Neuronal stem cell (in vitro differentiated cells): ENCODE measurements at regions not wholly inside any gene's neighbourhood (a gene's known extent, or its start where the extent isn't known, plus 50 kb on each side); places are given as distances from the start of the nearest gene placed in this dataset.

Experiments
- DNase-seq: peaks from one replicate; pipeline ENCODE4 v3.0.0-alpha.2; 2013; ENCODE audit warnings: low spot score
- H2AFZ ChIP-seq: one replicate; pipeline ENCODE4 v1.6.1; 2013; ENCODE audit warnings: mild to moderate bottlenecking, low read length, inconsistent platforms
- H2AK5ac ChIP-seq: 2 replicates; pipeline ENCODE4 v1.6.1; 2013; ENCODE audit warnings: low read depth, mild to moderate bottlenecking, inconsistent platforms, low read length, moderate library complexity, mixed read lengths
- H2BK120ac ChIP-seq: 2 replicates; pipeline ENCODE4 v1.6.1; 2013; ENCODE audit warnings: low read depth, mild to moderate bottlenecking, inconsistent platforms, low read length, moderate library complexity, mixed read lengths
- H2BK12ac ChIP-seq: one replicate; pipeline ENCODE4 v1.6.1; 2013; ENCODE audit warnings: low read length, inconsistent platforms
- H2BK15ac ChIP-seq: 2 replicates; pipeline ENCODE4 v1.6.1; 2013; ENCODE audit warnings: mild to moderate bottlenecking, low read length, inconsistent platforms, mixed read lengths
- H2BK5ac ChIP-seq: one replicate; pipeline ENCODE4 v1.6.1; 2013; ENCODE audit warnings: inconsistent platforms, mild to moderate bottlenecking, low read length, moderate library complexity
- H3K14ac ChIP-seq: one replicate; pipeline ENCODE4 v1.6.1; 2013; ENCODE audit warnings: low read length, inconsistent platforms
- H3K18ac ChIP-seq: 2 replicates; pipeline ENCODE4 v1.6.1; 2013; ENCODE audit warnings: low read length, inconsistent platforms
- H3K23ac ChIP-seq: 2 replicates; pipeline ENCODE4 v1.6.1; 2013; ENCODE audit warnings: low read depth, mild to moderate bottlenecking, mixed read lengths, low read length, inconsistent platforms; ENCODE audit not compliant: poor library complexity
- H3K27ac ChIP-seq: replicated peaks from 3 replicates; pipeline ENCODE4 v1.5.1; 2013; ENCODE audit warnings: low read length, inconsistent platforms
- H3K27me3 ChIP-seq, 3 experiments: 2 replicates each; pipeline ENCODE4 v1.6.1; 2013; ENCODE audit warnings: low read length in 3 of 3, mild to moderate bottlenecking in 2 of 3, inconsistent platforms in 1 of 3, low read depth in 1 of 3, mixed read lengths in 1 of 3, moderate library complexity in 1 of 3; ENCODE audit not compliant: control insufficient read depth in 3 of 3, insufficient read depth in 3 of 3
- H3K36me3 ChIP-seq, 2 donors: replicated peaks in 1 of 2; 2 replicates each; pipeline ENCODE4 v1.6.1; 2013; ENCODE audit warnings: low read length in 2 of 2; ENCODE audit not compliant: control insufficient read depth in 2 of 2, insufficient read depth in 2 of 2
- H3K4ac ChIP-seq: 2 replicates; pipeline ENCODE4 v1.6.1; 2013; ENCODE audit warnings: inconsistent platforms, mild to moderate bottlenecking, low read length, moderate library complexity
- H3K4me1 ChIP-seq, 2 donors: 1 replicate in 1 of 2; 2 replicates in 1 of 2; pipeline ENCODE4 v1.6.1; 2013; ENCODE audit warnings: low read length in 2 of 2, low read depth in 1 of 2; ENCODE audit not compliant: control insufficient read depth in 2 of 2, insufficient read depth in 1 of 2
- H3K4me2 ChIP-seq: one replicate; pipeline ENCODE4 v1.6.1; 2013; ENCODE audit warnings: mild to moderate bottlenecking, low read length, inconsistent platforms; ENCODE audit not compliant: insufficient read depth, poor library complexity, severe bottlenecking
- H3K4me3 ChIP-seq, 2 donors: 2 replicates each; pipeline ENCODE4 v1.5.1; 2013; ENCODE audit warnings: low read length in 2 of 2, mild to moderate bottlenecking in 2 of 2, inconsistent platforms in 1 of 2, moderate library complexity in 1 of 2
- H3K79me1 ChIP-seq: one replicate; pipeline ENCODE4 v1.6.1; 2013; ENCODE audit warnings: low read depth, mild to moderate bottlenecking, inconsistent platforms, low read length, moderate library complexity
- H3K9ac ChIP-seq: one replicate; pipeline ENCODE4 v1.6.1; 2013; ENCODE audit warnings: mild to moderate bottlenecking, low read depth, low read length, inconsistent platforms; ENCODE audit not compliant: poor library complexity
- H3K9me3 ChIP-seq, 2 donors: replicated peaks in 1 of 2; 2 replicates each; pipeline versions ENCODE3 to v1.6.1; 2013; ENCODE audit warnings: low read length in 2 of 2, mild to moderate bottlenecking in 2 of 2, inconsistent platforms in 1 of 2, low read depth in 1 of 2, mixed read lengths in 1 of 2, moderate library complexity in 1 of 2; ENCODE audit not compliant: control insufficient read depth in 2 of 2, insufficient read depth in 1 of 2
- H4K8ac ChIP-seq: one replicate; pipeline ENCODE4 v1.6.1; 2013; ENCODE audit warnings: low read depth, mild to moderate bottlenecking, inconsistent platforms, low read length, moderate library complexity
- H4K91ac ChIP-seq: one replicate; pipeline ENCODE4 v1.6.1; 2013; ENCODE audit warnings: low read length, low read depth, mild to moderate bottlenecking, inconsistent platforms; ENCODE audit not compliant: poor library complexity
- WGBS, 2 donors: extraction: QIAGEN DNeasy Blood & Tissue Kit; methylation state at CpG; one replicate each; pipeline ENCODE4 v1.1.7; 2013; ENCODE audit warnings: missing lambda C conversion rate in 2 of 2, mixed read lengths in 1 of 2; ENCODE audit not compliant: insufficient read length in 2 of 2, insufficient replicate concordance in 1 of 2; ENCODE audit errors: extremely low coverage in 2 of 2; 5-methylcytosine and 5-hydroxymethylcytosine counted together

- H2BK5ac ChIP-seq, result no peak overlapping the region
- no peak overlapping the region for H4K91ac ChIP-seq
- no peaks in the 10 kb centered on the region for H3K36me3 ChIP-seq
- H3K14ac ChIP-seq, result no peak overlapping the region
- H3K27me3 ChIP-seq, result peaks cover 0 to 43% (median 0%) of the 10 kb centered on the region in 3 experiments
- no peak overlapping the region for H3K9ac ChIP-seq
- no peak overlapping the region for H2BK12ac ChIP-seq
- H3K27ac ChIP-seq, result no peak overlapping the region
- no peak overlapping the region for H2BK120ac ChIP-seq
- no peak overlapping the region for H3K23ac ChIP-seq
- no peak overlapping the region for H2AK5ac ChIP-seq
- no peak for DNase-seq
- no peak overlapping the region for H3K4me3 ChIP-seq
- H3K4ac ChIP-seq, result no peak overlapping the region
- H3K4me2 ChIP-seq, result no peak overlapping the region
- H3K9me3 ChIP-seq, result no peaks in the 10 kb centered on the region
- no peaks in the 10 kb centered on the region for H3K79me1 ChIP-seq
- no CpG with 5 or more reads among the region's 8 CpGs for WGBS, 2 donors
- H2AFZ ChIP-seq, result peak overlapping the region; percentile 22
- no peak overlapping the region for H2BK15ac ChIP-seq
- no peak overlapping the region for H4K8ac ChIP-seq
- peaks cover 0 to 16% of the 10 kb centered on the region in 2 donors for H3K4me1 ChIP-seq
- H3K18ac ChIP-seq, result peak overlapping the region; percentile 65
These were observed 136.2 kb upstream of the RUNX3 start for GRCh38 chr1:25066256-25066655.

GRCh38 chr1:25065795-25066238 is 135.7 kb upstream of the RUNX3 start:
- Histone ChIP-seq H3K4me3 (no peak overlapping the region), H3K9ac (no peak overlapping the region), H3K79me1 (no peaks in the 10 kb centered on the region), H2BK12ac (no peak overlapping the region), H3K27me3 (peaks cover 0 to 43% (median 0%) of the 10 kb centered on the region in 3 experiments), H3K4ac (no peak overlapping the region), H2BK120ac (no peak overlapping the region), H2AK5ac (no peak overlapping the region), H3K27ac (no peak overlapping the region), H3K4me1 (peaks cover 0 to 16% of the 10 kb centered on the region in 2 donors), H3K18ac (peak overlapping the region; percentile 80), H3K23ac (no peak overlapping the region), H3K14ac (peak overlapping the region; percentile 65), H4K91ac (no peak overlapping the region), H2BK15ac (peak overlapping the region; percentile 2), H2BK5ac (peak overlapping the region; percentile 30), H4K8ac (no peak overlapping the region), H3K4me2 (no peak overlapping the region), H3K36me3 (no peaks in the 10 kb centered on the region), H2AFZ (no peak overlapping the region), H3K9me3 (no peaks in the 10 kb centered on the region)
- no CpG with 5 or more reads among the region's 18 CpGs for WGBS, 2 donors
- DNase-seq, result no peak

GRCh38 chr1:25065321-25065721 is 135.2 kb upstream of the RUNX3 start:
- H3K4me2 ChIP-seq, result no peak overlapping the region
- no peak overlapping the region for H3K23ac ChIP-seq

GRCh38 chr1:25064465-25065240 is 134.6 kb upstream of the RUNX3 start:
- WGBS, 2 donors, result no CpG with 5 or more reads among the region's 7 CpGs
- Histone ChIP-seq H3K14ac (no peak overlapping the region), H2BK120ac (no peak overlapping the region), H2BK5ac (no peak overlapping the region), H3K4me3 (no peak overlapping the region), H3K27ac (no peak overlapping the region), H3K4me1 (peaks cover 0 to 16% of the 10 kb centered on the region in 2 donors), H3K27me3 (peaks cover 0 to 43% (median 0%) of the 10 kb centered on the region in 3 experiments), H2BK12ac (no peak overlapping the region), H4K8ac (no peak overlapping the region), H3K23ac (no peak overlapping the region), H3K18ac (no peak overlapping the region), H2AK5ac (no peak overlapping the region), H3K9ac (no peak overlapping the region), H3K4ac (no peak overlapping the region), H3K9me3 (no peaks in the 10 kb centered on the region), H2AFZ (no peak overlapping the region), H3K4me2 (no peak overlapping the region), H2BK15ac (no peak overlapping the region), H3K79me1 (no peaks in the 10 kb centered on the region), H3K36me3 (no peaks in the 10 kb centered on the region), H4K91ac (no peak overlapping the region)
- DNase-seq, result no peak

More at GRCh38 chr1:25065321-25065721, 135.2 kb upstream of the RUNX3 start:
- Histone ChIP-seq H4K91ac (no peak overlapping the region), H3K14ac (no peak overlapping the region), H3K9me3 (no peaks in the 10 kb centered on the region), H2BK5ac (peak overlapping the region; percentile 30), H3K4me1 (peaks cover 0 to 16% of the 10 kb centered on the region in 2 donors), H3K9ac (no peak overlapping the region), H2BK15ac (peak overlapping the region; percentile 2), H2AK5ac (no peak overlapping the region), H2AFZ (no peak overlapping the region), H4K8ac (no peak overlapping the region), H3K27me3 (peaks cover 0 to 43% (median 0%) of the 10 kb centered on the region in 3 experiments), H2BK12ac (no peak overlapping the region), H3K18ac (peak overlapping the region; percentile 80), H3K79me1 (no peaks in the 10 kb centered on the region), H3K36me3 (no peaks in the 10 kb centered on the region), H2BK120ac (no peak overlapping the region), H3K4ac (no peak overlapping the region), H3K4me3 (no peak overlapping the region), H3K27ac (no peak overlapping the region)
- DNase-seq, result no peak
- WGBS, 2 donors, result no CpG with 5 or more reads among the region's 8 CpGs
